Retinal pigment epithelial cell (primary cell): ENCODE measurements at regions not wholly inside any gene's neighbourhood (a gene's known extent, or its start where the extent isn't known, plus 50 kb on each side); places are given as distances from the start of the nearest gene placed in this dataset.
A peak's percentile ranks its signal among the peaks of the same experiment; 100 is the strongest.

Source experiments
- DNase-seq: peaks from one replicate; pipeline ENCODE4 v3.0.0-alpha.2; 2010; ENCODE audit warnings: low read depth
- H3K4me3 ChIP-seq: 2 replicates; pipeline ENCODE4 v1.5.1; 2011; ENCODE audit warnings: mild to moderate bottlenecking, low read length, control low read depth, moderate library complexity
- TF ChIP-seq, protein P1 (sequence below): conservative IDR thresholded peaks from 2 replicates; pipeline ENCODE4 v1.5.1; 2011; ENCODE audit warnings: low read depth, low read length, control low read depth, inconsistent platforms

- TF ChIP-seq, protein P1, sequence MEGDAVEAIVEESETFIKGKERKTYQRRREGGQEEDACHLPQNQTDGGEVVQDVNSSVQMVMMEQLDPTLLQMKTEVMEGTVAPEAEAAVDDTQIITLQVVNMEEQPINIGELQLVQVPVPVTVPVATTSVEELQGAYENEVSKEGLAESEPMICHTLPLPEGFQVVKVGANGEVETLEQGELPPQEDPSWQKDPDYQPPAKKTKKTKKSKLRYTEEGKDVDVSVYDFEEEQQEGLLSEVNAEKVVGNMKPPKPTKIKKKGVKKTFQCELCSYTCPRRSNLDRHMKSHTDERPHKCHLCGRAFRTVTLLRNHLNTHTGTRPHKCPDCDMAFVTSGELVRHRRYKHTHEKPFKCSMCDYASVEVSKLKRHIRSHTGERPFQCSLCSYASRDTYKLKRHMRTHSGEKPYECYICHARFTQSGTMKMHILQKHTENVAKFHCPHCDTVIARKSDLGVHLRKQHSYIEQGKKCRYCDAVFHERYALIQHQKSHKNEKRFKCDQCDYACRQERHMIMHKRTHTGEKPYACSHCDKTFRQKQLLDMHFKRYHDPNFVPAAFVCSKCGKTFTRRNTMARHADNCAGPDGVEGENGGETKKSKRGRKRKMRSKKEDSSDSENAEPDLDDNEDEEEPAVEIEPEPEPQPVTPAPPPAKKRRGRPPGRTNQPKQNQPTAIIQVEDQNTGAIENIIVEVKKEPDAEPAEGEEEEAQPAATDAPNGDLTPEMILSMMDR = no peak
- H3K4me3 ChIP-seq = no peak overlapping the region
- no peak for DNase-seq
Observed at GRCh38 chr6:150299873-150300485, 68.8 kb upstream of the IYD start.

DNA sequence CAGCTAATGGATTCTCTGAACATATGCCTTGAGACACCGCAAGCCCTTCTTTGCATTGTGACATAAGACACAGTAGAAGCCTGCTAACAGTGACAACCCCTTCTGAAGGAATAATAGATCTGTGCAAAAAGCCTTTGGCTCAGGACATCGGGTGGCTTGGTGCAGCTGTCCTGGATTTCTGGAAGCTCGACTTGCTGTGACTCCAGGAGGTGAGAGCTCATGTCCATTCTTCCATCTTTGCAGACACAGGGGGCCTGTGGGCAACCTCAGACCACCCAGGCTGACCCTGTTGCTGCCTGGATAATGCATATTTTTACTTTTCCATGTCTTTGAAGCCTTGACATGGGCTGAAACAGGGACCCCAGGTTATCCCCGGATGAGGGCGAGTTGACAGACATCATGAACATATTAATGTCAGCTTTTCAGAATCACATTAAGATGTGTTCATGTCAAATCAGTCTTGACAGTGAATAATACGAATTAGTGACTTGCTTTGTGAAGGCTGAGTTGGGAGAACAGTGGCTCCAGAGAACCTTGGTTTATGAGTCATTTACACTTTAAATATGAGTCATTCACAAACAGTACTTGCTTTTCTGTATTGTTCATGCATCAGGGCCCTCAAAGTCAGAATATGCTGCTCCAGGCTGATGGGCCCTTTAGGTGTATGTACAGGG, 66.8 kb upstream of the IYD start:
- TF ChIP-seq, protein P1 = no peak
- peak; percentile 70 for DNase-seq
- no peak overlapping the region for H3K4me3 ChIP-seq

DNA sequence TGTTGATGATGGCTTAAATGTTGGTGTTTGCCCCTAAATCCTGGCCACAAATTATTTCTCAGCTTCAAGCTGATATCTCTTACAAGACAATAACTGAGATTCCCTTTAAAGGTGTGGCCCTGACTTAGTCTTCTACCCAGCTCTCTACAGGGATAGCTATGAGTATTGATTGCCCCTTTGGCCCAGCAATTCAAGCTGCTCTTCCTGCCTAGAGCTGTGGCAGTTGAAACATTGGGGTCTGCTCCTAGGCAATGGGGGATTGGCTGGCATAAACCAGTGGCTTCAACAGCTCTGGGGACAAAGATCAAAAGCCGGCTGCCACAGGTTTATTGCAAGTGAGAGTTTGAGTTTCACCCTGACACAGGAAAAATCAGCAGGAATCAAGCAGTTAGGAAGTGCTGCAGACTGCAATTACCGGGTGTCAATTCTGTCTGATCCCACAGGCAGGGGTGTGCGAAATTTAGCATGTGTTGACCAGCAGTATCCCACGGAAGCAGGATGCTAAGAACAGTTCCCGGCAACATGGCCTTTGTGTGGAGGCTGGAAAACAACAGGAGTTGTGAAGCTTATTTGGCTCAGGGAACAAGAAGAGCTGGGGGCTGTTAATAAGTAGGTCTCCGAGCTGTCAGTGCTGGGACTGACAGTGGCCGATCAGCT, 66.2 kb upstream of the IYD start:
- DNase-seq = no peak
- no peak overlapping the region for H3K4me3 ChIP-seq
- TF ChIP-seq, protein P1 = no peak

- H3K4me3 ChIP-seq = no peak overlapping the region
- no peak for DNase-seq
- TF ChIP-seq, protein P1 = no peak
Observed at GRCh38 chr6:150303256-150303655, 65.6 kb upstream of the IYD start.

DNA sequence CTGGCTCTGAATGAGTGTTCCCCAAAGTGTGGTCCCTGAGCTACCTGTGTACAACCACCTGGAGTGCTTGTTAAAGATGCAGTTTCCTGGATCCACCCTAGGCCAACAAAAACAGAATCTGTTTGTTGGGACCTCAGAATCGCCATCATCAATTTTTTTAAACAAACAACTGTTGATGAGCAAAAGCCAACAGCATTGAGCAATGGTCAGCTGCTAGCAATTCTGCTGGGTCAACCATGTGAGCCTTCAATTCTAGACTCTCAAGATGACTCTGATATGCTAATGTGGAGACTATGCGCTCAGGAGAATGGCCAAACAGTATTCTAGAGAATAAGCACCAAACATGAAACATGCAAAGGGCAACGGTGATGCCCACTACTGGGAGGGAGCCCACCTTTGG, 64.4 kb upstream of the IYD start:
- H3K4me3 ChIP-seq = no peak overlapping the region
- DNase-seq = no peak
- TF ChIP-seq, protein P1 = no peak

DNA sequence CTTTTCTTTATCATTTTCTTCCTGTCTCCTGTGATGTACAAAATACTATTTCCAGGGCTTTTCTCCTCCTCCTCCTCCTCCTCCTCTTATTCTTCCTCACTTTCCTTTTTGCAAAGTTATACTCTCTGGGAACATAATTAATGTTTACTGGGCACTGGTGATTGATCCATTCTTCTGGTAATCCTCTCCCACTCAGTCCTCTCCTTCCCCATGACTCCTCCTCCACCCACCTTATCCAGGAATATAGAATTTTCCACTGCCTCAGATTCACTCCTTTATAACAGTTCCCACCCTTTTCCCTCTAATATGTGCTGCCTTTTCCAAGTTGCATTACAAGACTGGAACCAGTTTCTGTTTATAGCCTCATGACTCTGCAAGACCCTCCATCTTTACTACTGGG, 62.5 kb upstream of the IYD start:
- TF ChIP-seq, protein P1 = no peak

DNA sequence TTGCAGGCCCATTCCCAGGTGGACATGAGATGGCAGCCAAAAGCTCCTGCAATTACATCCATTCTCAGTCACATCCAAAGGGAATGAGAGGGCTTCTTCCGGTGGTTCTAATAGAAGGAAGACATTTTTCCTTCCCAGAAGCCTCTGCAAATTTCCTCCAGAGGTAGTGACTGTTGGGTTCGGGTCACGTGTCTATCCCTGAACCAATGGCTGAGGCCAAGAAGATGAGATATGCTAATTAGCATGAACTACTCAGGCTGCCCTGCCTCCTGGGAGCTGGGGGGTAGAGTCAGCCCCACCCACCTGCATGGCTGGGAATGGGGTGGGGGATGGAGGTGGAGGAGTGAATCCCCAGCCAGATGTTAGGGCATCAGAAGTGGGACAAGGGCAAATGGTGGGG, 61.3 kb upstream of the IYD start:
- TF ChIP-seq, protein P1 = no peak
- DNase-seq = no peak
- H3K4me3 ChIP-seq = no peak overlapping the region

More for the DNA sequence above, 62.5 kb upstream of the IYD start:
- DNase-seq = no peak
- no peak overlapping the region for H3K4me3 ChIP-seq
